HEK293T (cell line): ENCODE measurements at regions not wholly inside any gene's neighbourhood (a gene's known extent, or its start where the extent isn't known, plus 50 kb on each side); places are given as distances from the start of the nearest gene placed in this dataset.
"Not testable (repeated sequence)": the region's sequence is repeated elsewhere in the genome, so short reads cannot be mapped to it uniquely, and the experiment has no call there.

Experiments
- CTCF ChIA-PET: fragments of 350-600 bp; formaldehyde crosslinking; extraction: SDS; loops from one replicate; lab custom pipeline; 2021; ENCODE audit warnings: antibody characterized with exemption, inconsistent platforms; lab: Yijun Ruan, JAX
- POLR2A ChIA-PET: fragments of 350-600 bp; formaldehyde crosslinking; extraction: SDS; loops from one replicate; lab custom pipeline; 2020; ENCODE audit warnings: antibody characterized with exemption, inconsistent platforms; lab: Yijun Ruan, JAX
- DNase-seq: peaks from one replicate; pipeline ENCODE4 v3.0.0; 2012; ENCODE audit warnings: mixed read lengths; ENCODE audit errors: extremely low spot score
- ARNT ChIP-seq: fragments of 450-650 bp; IDR thresholded peaks from 2 replicates; pipeline ENCODE4 v1.6.1; 2017; ENCODE audit warnings: mild to moderate bottlenecking
- BHLHE40 ChIP-seq: fragments of 450-650 bp; IDR thresholded peaks from 2 replicates; pipeline ENCODE4 v1.6.1; 2016; ENCODE audit warnings: mild to moderate bottlenecking, moderate library complexity, borderline replicate concordance
- CTBP1 ChIP-seq: fragments of 450-650 bp; IDR thresholded peaks from 2 replicates; pipeline ENCODE4 v1.6.1; 2016; ENCODE audit warnings: borderline replicate concordance
- ELF4 ChIP-seq: fragments of 450-650 bp; IDR thresholded peaks from 2 replicates; pipeline ENCODE4 v1.6.1; 2017; ENCODE audit warnings: antibody characterized with exemption
- FOXA1 ChIP-seq: fragments of 450-650 bp; IDR thresholded peaks from 2 replicates; pipeline ENCODE4 v1.6.1; 2016; ENCODE audit warnings: mild to moderate bottlenecking
- FOXK2 ChIP-seq: fragments of 450-650 bp; IDR thresholded peaks from 2 replicates; pipeline ENCODE4 v1.6.1; 2016; ENCODE audit warnings: mild to moderate bottlenecking
- FOXM1 ChIP-seq: fragments of 450-650 bp; IDR thresholded peaks from 2 replicates; pipeline ENCODE4 v1.6.1; 2017; ENCODE audit warnings: mild to moderate bottlenecking, borderline replicate concordance
- HDGF ChIP-seq: fragments of 450-650 bp; IDR thresholded peaks from 2 replicates; pipeline ENCODE4 v1.6.1; 2017; ENCODE audit warnings: antibody characterized with exemption, borderline replicate concordance
- L3MBTL2 ChIP-seq: fragments of 450-650 bp; conservative IDR thresholded peaks from 2 replicates; pipeline ENCODE4 v1.6.1; 2016; ENCODE audit warnings: mild to moderate bottlenecking
- LEF1 ChIP-seq: fragments of 450-650 bp; IDR thresholded peaks from 2 replicates; pipeline ENCODE4 v1.6.1; 2017; ENCODE audit warnings: mild to moderate bottlenecking, borderline replicate concordance
- NFRKB ChIP-seq: fragments of 450-650 bp; IDR thresholded peaks from 2 replicates; pipeline ENCODE4 v1.6.1; 2016; ENCODE audit warnings: mild to moderate bottlenecking, moderate library complexity
- PKNOX1 ChIP-seq: fragments of 450-650 bp; IDR thresholded peaks from 2 replicates; pipeline ENCODE4 v1.6.1; 2016
- SP1 ChIP-seq: fragments of 450-650 bp; IDR thresholded peaks from 2 replicates; pipeline ENCODE4 v1.6.1; 2017
- SUZ12 ChIP-seq: fragments of 450-650 bp; IDR thresholded peaks from 2 replicates; pipeline ENCODE4 v1.6.1; 2016; ENCODE audit warnings: mild to moderate bottlenecking
- TARDBP ChIP-seq: fragments of 450-650 bp; IDR thresholded peaks from 2 replicates; pipeline ENCODE4 v1.6.1; 2016
- ZNF384 ChIP-seq: fragments of 450-650 bp; IDR thresholded peaks from 2 replicates; pipeline ENCODE4 v1.6.1; 2016

- no peak for DNase-seq
- no peak for TF ChIP-seq SUZ12
- no peak for TF ChIP-seq FOXA1
- no peak for TF ChIP-seq PKNOX1
- no peak for TF ChIP-seq SP1
- no peak for TF ChIP-seq L3MBTL2
- TF ChIP-seq BHLHE40: no peak
- TF ChIP-seq TARDBP: no peak
- TF ChIP-seq LEF1: no peak
- no peak for TF ChIP-seq NFRKB
- TF ChIP-seq FOXM1: no peak
- no peak for TF ChIP-seq ARNT
- TF ChIP-seq ZNF384: no peak
- no peak for TF ChIP-seq CTBP1
- no peak for TF ChIP-seq FOXK2
- no peak for TF ChIP-seq HDGF
- TF ChIP-seq ELF4: no peak
- ChIA-PET POLR2A (no interaction called here), CTCF (no interaction called here)
These were observed 1380.6 kb upstream of the DEFB115 start for GRCh38 chr20:29876911-29877285.

- POLR2A ChIA-PET, CTCF ChIA-PET: not testable (repeated sequence)
These were observed 1379.8 kb upstream of the DEFB115 start for GRCh38 chr20:29877411-29878280.

GRCh38 chr20:29878281-29878741 lies 1379.2 kb upstream of the DEFB115 start:
- DNase-seq: no peak
- CTCF ChIA-PET: no interaction called here
- POLR2A ChIA-PET: no interaction called here
- TF ChIP-seq FOXM1: no peak

More at GRCh38 chr20:29877411-29878280, 1379.8 kb upstream of the DEFB115 start:
- DNase-seq: not testable (repeated sequence)

- no peak for DNase-seq
- ChIA-PET POLR2A (no interaction called here), CTCF (no interaction called here)
- TF ChIP-seq FOXM1: no peak
- TF ChIP-seq ELF4: no peak
- TF ChIP-seq ZNF384: no peak
These were observed 1378.6 kb upstream of the DEFB115 start for GRCh38 chr20:29878777-29879442.

- DNase-seq, POLR2A ChIA-PET, CTCF ChIA-PET: not testable (repeated sequence)
These were observed 1376.4 kb upstream of the DEFB115 start for GRCh38 chr20:29881107-29881506.

GRCh38 chr20:29883514-29884219 lies 1373.8 kb upstream of the DEFB115 start:
- DNase-seq, POLR2A ChIA-PET, CTCF ChIA-PET: not testable (repeated sequence)

- CTCF ChIA-PET, DNase-seq: not testable (repeated sequence)
These were observed 1373.1 kb upstream of the DEFB115 start for GRCh38 chr20:29884322-29884721.

GRCh38 chr20:29885282-29886185 lies 1371.9 kb upstream of the DEFB115 start:
- CTCF ChIA-PET, POLR2A ChIA-PET, DNase-seq: not testable (repeated sequence)

More at GRCh38 chr20:29884322-29884721, 1373.1 kb upstream of the DEFB115 start:
- POLR2A ChIA-PET: not testable (repeated sequence)

GRCh38 chr20:29891555-29891954 lies 1365.9 kb upstream of the DEFB115 start:
- DNase-seq, POLR2A ChIA-PET, CTCF ChIA-PET: not testable (repeated sequence)
